MCF 10A (cell line): ENCODE measurements at regions not wholly inside any gene's neighbourhood (a gene's known extent, or its start where the extent isn't known, plus 50 kb on each side); places are given as distances from the start of the nearest gene placed in this dataset.

Experiments used
- BruUV-seq: library from RNA; stranded (reverse); fragments of 400-500 nt; replicated peaks from 2 replicates; lab custom pipeline; 2021; lab: Mats Ljungman, UMichigan
- CTCF ChIA-PET: fragments of 300-600 bp; sonication (Branson Sonifier 250); formaldehyde crosslinking; extraction: SDS; loops from one replicate; lab custom pipeline; 2021; ENCODE audit warnings: antibody characterized with exemption, inconsistent platforms; lab: Yijun Ruan, JAX
- POLR2A ChIA-PET: fragments of 300-600, 350-650 bp; sonication (Branson Sonifier 250); formaldehyde crosslinking; extraction: SDS; loops from one replicate; lab custom pipeline; 2020; ENCODE audit warnings: antibody characterized with exemption, inconsistent platforms; lab: Yijun Ruan, JAX
- DNase-seq: peaks from one replicate; pipeline ENCODE4 v3.0.0-alpha.2; 2018; ENCODE audit not compliant: unreplicated experiment
- H3K27ac Mint-ChIP-seq: one replicate; pipeline ENCODE4 v1.8.0; 2022; ENCODE audit warnings: mild to moderate bottlenecking, low read depth, mixed read lengths; ENCODE audit not compliant: unreplicated experiment
- H3K27me3 Mint-ChIP-seq: one replicate; pipeline ENCODE4 v1.8.0; 2022; ENCODE audit warnings: mixed read lengths; ENCODE audit not compliant: insufficient read depth, unreplicated experiment
- H3K36me3 Mint-ChIP-seq: one replicate; pipeline ENCODE4 v1.8.0; 2022; ENCODE audit warnings: mild to moderate bottlenecking, moderate library complexity, mixed read lengths; ENCODE audit not compliant: insufficient read depth, unreplicated experiment
- H3K4me1 Mint-ChIP-seq: one replicate; pipeline ENCODE4 v1.8.0; 2022; ENCODE audit warnings: mixed read lengths; ENCODE audit not compliant: insufficient read depth, unreplicated experiment
- H3K4me3 Mint-ChIP-seq: one replicate; pipeline ENCODE4 v1.8.0; 2022; ENCODE audit warnings: mild to moderate bottlenecking, moderate library complexity, mixed read lengths; ENCODE audit not compliant: unreplicated experiment
- H3K9me3 Mint-ChIP-seq: one replicate; pipeline ENCODE4 v1.8.0; 2022; ENCODE audit warnings: mixed read lengths; ENCODE audit not compliant: unreplicated experiment
- intact Hi-C: fragments of 100-400 bp; cut with micrococcal nuclease; formaldehyde crosslinking; loops from 2 replicates; pipeline ENCODE4 v1.14.1; 2022
- TF ChIP-seq, protein P1 (sequence below): fragments of 200-600 bp; IDR thresholded peaks from one replicate; pipeline ENCODE4 v1.8.0; 2022; ENCODE audit warnings: antibody characterized with exemption, mild to moderate bottlenecking; ENCODE audit not compliant: unreplicated experiment

DNA sequence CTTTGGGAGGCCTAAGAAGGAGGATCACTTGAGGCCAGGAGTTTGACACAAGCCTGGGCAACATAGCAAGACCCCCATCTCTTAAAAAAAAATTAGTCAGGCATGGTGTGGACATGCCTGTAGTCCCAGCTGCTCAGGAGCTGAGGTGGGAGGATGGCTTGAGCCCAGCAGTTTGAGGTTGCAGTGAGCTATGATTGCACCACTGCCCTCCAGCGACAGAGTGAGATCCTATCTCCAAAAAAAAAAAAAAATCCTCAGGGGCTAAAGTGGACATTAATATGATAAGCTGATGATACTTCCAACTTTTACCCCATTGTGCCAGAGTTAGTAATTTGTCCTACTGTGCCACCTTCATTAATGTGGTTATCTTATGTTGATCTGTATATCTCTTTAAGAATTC, 327.8 kb upstream of the FMN2 start:
- TF ChIP-seq, protein P1, sequence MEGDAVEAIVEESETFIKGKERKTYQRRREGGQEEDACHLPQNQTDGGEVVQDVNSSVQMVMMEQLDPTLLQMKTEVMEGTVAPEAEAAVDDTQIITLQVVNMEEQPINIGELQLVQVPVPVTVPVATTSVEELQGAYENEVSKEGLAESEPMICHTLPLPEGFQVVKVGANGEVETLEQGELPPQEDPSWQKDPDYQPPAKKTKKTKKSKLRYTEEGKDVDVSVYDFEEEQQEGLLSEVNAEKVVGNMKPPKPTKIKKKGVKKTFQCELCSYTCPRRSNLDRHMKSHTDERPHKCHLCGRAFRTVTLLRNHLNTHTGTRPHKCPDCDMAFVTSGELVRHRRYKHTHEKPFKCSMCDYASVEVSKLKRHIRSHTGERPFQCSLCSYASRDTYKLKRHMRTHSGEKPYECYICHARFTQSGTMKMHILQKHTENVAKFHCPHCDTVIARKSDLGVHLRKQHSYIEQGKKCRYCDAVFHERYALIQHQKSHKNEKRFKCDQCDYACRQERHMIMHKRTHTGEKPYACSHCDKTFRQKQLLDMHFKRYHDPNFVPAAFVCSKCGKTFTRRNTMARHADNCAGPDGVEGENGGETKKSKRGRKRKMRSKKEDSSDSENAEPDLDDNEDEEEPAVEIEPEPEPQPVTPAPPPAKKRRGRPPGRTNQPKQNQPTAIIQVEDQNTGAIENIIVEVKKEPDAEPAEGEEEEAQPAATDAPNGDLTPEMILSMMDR, result no peak
- no peaks in the 10 kb centered on the region for H3K9me3 Mint-ChIP-seq
- peaks cover 6% of the 10 kb centered on the region for H3K36me3 Mint-ChIP-seq
- H3K4me3 Mint-ChIP-seq, result no peak overlapping the region
- peak; percentile 24 for DNase-seq
- no peaks in the 10 kb centered on the region for H3K4me1 Mint-ChIP-seq
- intact Hi-C loops, result no loop called here
- CTCF ChIA-PET, result interaction anchor here (0.6 to 2.3 kb wide), 8 partner anchors 9 to 716 kb away, joined by 3 to 14 read pairs (median 4); no protein-coding TSS in a partner anchor
- no peak overlapping the region for H3K27ac Mint-ChIP-seq
- no TSS peak for BruUV-seq
- POLR2A ChIA-PET, result interaction anchor here (0.7 to 1.0 kb wide), 2 partner anchors 22 to 1889 kb away, joined by 3 to 5 read pairs; no protein-coding TSS in a partner anchor
- no peaks in the 10 kb centered on the region for H3K27me3 Mint-ChIP-seq

DNA sequence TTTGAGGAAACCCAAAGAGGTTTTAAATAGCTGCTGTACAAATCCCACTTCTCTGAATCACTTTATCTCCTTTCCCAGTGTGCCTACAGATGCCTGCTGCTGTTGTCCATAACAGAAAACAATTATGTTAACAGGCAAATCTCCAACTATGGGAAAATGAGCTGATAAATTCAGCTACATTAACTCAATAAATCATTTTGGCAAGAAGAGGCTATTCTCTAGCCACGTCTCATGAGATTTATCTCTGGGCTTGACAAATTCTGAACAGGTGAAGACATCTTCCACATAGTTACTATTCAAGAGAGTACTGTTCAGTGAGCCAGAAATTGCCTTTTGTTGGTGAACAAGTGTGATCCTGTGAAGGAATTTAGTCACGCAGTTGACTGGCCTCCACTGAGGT, 327.1 kb upstream of the FMN2 start:
- CTCF ChIA-PET, result interaction anchor here (0.6 to 2.3 kb wide), 5 partner anchors 8 to 716 kb away, joined by 3 to 14 read pairs (median 8); no protein-coding TSS in a partner anchor

DNA sequence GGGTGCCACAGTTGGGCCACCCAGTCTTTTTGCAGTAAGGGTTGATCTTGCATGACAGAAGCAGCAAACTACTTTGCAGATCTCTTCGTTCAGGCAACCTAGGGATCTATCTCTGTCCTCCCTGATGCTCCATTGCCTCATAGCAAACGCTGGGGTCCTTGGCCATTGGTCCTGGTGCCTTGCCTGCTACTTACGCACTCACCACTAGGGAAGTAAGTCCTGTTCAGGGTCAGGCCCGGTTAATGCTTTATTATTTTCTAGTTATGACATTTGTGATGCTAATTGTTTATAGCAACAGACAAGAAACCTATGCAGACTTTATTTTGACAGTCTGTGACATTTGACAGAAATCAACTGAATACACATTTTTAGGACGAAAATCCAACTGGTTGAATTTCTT, 326.5 kb upstream of the FMN2 start:
- no TSS peak for BruUV-seq
- H3K4me1 Mint-ChIP-seq, result no peaks in the 10 kb centered on the region
- TF ChIP-seq, protein P1, result no peak
- no peaks in the 10 kb centered on the region for H3K27me3 Mint-ChIP-seq
- intact Hi-C loops, result no loop called here
- H3K4me3 Mint-ChIP-seq, result no peak overlapping the region
- peaks cover 6% of the 10 kb centered on the region for H3K36me3 Mint-ChIP-seq
- ChIA-PET CTCF (interaction anchor here (2.1 to 2.3 kb wide), 2 partner anchors 8 to 13 kb away, joined by 8 to 12 read pairs; no protein-coding TSS in a partner anchor), POLR2A (interaction anchor here (0.5 kb wide), 1 partner anchor 1524 kb away, joined by 3 read pairs; no protein-coding TSS in a partner anchor)
- no peaks in the 10 kb centered on the region for H3K9me3 Mint-ChIP-seq
- H3K27ac Mint-ChIP-seq, result no peak overlapping the region
- DNase-seq, result no peak

More for the DNA sequence above, 327.1 kb upstream of the FMN2 start:
- BruUV-seq, result no TSS peak
- H3K27ac Mint-ChIP-seq, result no peak overlapping the region
- POLR2A ChIA-PET, result interaction anchor here (0.5 to 0.7 kb wide), 2 partner anchors 1524 to 1890 kb away, joined by 3 read pairs; no protein-coding TSS in a partner anchor
- intact Hi-C loops, result no loop called here
- peaks cover 6% of the 10 kb centered on the region for H3K36me3 Mint-ChIP-seq
- DNase-seq, result no peak
- H3K4me3 Mint-ChIP-seq, result no peak overlapping the region
- H3K27me3 Mint-ChIP-seq, result no peaks in the 10 kb centered on the region
- H3K9me3 Mint-ChIP-seq, result no peaks in the 10 kb centered on the region
- TF ChIP-seq, protein P1, result no peak
- H3K4me1 Mint-ChIP-seq, result no peaks in the 10 kb centered on the region

DNA sequence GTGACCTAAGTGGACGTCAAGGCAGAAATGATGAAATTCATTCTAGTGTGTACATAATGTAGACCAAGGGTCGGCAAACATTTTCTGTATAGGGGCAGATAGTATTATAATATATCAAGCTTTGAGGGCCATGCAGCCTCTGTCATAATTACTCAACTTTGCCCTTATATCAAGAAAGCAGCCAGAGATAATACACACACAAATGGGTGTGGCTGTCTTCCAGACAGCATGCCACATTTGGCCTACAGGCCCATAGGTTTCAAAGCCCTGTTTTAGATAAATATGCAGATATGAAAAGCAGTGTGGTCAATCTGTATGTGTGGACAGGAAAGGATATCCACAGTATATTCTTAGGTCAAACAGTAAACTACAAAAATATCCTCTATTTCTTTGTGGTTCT, 320.1 kb upstream of the FMN2 start:
- Mint-ChIP-seq H3K9me3 (no peaks in the 10 kb centered on the region), H3K27me3 (no peaks in the 10 kb centered on the region), H3K27ac (no peak overlapping the region), H3K4me3 (no peak overlapping the region), H3K4me1 (no peaks in the 10 kb centered on the region), H3K36me3 (no peaks in the 10 kb centered on the region)
- TF ChIP-seq, protein P1, result no peak
- POLR2A ChIA-PET, result no interaction called here
- CTCF ChIA-PET, result no interaction called here
- BruUV-seq, result no TSS peak
- intact Hi-C loops, result no loop called here
- no peak for DNase-seq
